ENCODE measurements at regions not wholly inside any gene's neighbourhood (a gene's known extent, or its start where the extent isn't known, plus 50 kb on each side); places are given as distances from the start of the nearest gene placed in this dataset.

DNA sequence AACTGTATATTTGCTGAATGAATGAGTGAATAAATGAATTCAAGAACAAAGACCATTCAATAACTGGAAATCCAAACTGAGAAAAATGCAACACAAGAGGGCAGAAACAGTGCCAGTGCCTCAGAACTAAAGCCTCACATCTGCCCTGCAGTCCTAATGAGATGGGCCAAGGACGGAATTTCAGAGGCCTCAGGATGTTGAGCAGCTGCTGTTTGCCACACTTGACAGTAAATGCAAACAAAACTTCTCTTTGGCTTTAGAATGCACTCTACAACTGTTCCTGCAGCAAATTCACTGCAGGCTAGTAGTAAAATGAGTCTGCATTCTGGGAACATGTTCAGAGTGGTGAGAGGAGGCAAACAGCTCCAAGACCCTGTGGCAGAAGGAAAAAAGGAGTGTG is 177.6 kb upstream of the LRFN2 start:
- no peak for TF ChIP-seq GATA3 (IDR thresholded peaks at IDR 0.05; ENCODE audit: low read depth, low read length)
- TF ChIP-seq GATA2 (IDR thresholded peaks at IDR 0.05; ENCODE audit: low read depth, low read length), result no peak

Data from SH-SY5Y (cell line).